SK-MEL-5 (cell line): ENCODE measurements at regions not wholly inside any gene's neighbourhood (a gene's known extent, or its start where the extent isn't known, plus 50 kb on each side); places are given as distances from the start of the nearest gene placed in this dataset.
A peak's percentile ranks its signal among the peaks of the same experiment; 100 is the strongest.

ENCODE experiments used
- DNase-seq: peaks from one replicate; pipeline ENCODE4 v3.0.0-alpha.2; 2016; ENCODE audit warnings: low read depth, low spot score
- in situ Hi-C: cut with HindIII; loops from 2 replicates; pipeline ENCODE4 v1.10.0; 2016; ENCODE audit warnings: low sequenced_read_pairs, high pct_unique_total_duplicates, low pct_unique_long_range_greater_than_20kb

GRCh38 chr4:28317221-28317620 is 1456.6 kb downstream of the STIM2 start:
- DNase-seq = no peak
- in situ Hi-C loops = no loop called here

DNA sequence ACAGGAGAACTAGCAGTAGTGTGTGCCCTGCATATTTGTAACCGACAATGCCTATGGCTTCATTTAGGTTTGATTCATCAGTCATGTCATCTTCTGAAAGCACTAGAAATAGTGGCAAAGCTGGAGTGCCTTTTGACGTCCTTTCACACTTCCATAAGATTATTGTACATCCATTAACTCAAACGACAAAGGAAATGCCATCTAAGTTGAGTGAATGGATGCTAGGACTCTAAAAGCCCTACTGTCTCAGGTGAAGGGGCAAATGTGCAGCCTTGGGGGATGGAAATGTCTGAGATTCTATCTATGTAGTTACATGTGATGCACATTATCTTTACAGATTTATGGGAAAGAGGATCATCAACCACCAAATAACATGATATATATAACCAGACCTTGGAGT is 1473.6 kb downstream of the STIM2 start:
- DNase-seq = no peak
- in situ Hi-C loops = no loop called here

GRCh38 chr4:28341784-28342183 is 1481.1 kb downstream of the STIM2 start:
- DNase-seq = no peak
- in situ Hi-C loops = no loop called here

GRCh38 chr4:28350485-28350884 is 1489.8 kb downstream of the STIM2 start:
- DNase-seq = no peak
- in situ Hi-C loops = no loop called here

- in situ Hi-C loops = no loop called here
- DNase-seq = no peak
Measured at GRCh38 chr4:28351102-28351501, 1490.5 kb downstream of the STIM2 start.

DNA sequence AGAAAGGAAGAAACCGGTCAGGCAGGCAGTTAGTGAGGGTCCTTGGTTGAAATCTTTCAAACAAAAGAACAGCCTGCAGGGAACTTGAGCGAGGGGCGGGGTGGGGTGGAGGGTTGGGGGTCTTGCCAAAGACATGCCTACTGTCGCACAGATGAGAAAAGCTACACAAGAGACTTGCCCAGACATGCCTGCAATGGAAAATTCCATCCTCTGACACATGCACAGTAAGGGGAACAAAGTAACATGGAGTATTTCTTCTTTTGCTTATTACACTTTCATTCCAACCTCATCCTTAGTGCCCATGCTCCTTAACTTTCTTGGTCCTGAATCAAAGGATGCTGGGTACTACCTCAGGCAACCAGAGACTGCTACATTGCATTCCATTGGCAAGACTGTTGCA is 1491.2 kb downstream of the STIM2 start:
- in situ Hi-C loops = no loop called here
- DNase-seq = no peak

DNA sequence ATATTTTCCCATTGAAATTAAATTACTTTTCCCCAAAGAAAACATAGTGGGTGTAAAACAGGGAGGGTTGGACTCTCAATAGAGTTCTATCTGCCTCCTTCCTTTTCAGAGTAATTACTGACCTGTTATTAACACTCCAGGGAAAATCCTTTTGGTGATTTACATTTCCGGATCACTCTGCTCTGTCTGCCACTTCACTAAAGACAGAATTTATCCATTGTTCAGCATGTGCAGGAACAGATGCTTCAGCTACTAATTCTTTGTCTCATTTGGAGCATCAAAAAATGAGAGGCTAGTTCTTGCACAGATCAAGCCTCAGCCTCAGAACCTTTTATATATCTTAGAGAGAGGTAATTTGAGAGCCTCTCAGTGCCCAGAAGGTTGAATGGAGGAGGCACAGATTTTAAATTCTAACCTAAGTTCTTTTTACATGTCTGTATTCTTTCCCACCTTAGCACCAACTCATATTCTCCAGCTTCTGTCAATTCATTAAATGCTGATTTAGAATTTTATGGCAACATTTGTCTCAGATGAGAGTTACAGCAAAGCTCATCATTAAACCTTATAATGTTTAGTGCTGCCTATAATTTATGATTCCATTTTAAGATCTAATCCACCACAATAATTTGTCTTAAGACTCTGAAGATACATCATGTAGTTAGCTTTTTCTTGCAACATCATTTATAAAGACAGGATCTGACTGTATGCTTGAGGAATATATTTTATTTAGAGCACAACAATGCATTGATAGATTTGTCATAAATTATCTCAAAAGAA is 1494.4 kb downstream of the STIM2 start:
- in situ Hi-C loops = no loop called here

GRCh38 chr4:28357990-28358389 is 1497.3 kb downstream of the STIM2 start:
- in situ Hi-C loops = no loop called here
- DNase-seq = peak; percentile 36

More for the DNA sequence above, 1494.4 kb downstream of the STIM2 start:
- no peak for DNase-seq

GRCh38 chr4:28358606-28359005 is 1498.0 kb downstream of the STIM2 start:
- in situ Hi-C loops = no loop called here
- no peak for DNase-seq

- no peak for DNase-seq
- in situ Hi-C loops = no loop called here
Measured at GRCh38 chr4:28360681-28361080, 1500.0 kb downstream of the STIM2 start.

DNA sequence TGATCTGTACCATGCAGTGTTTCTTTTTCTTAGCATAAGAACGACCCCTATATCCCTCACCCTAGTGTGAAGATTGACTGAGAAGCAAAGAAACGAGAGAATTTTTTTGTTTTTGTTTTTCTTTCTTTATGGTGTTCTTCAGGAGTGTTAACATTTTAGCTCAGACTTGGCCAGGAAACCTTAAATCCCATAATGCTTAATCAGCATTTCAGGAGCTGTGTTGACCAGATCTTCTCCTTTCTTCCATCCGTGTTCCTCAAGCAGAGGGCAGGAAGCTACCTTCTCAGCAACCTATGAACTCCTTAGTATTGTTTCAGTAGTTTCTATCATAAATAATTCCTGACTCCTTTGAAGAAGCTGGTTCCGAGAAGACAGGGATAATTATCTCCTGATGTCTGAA is 1501.5 kb downstream of the STIM2 start:
- in situ Hi-C loops = no loop called here
- no peak for DNase-seq

- in situ Hi-C loops = no loop called here
- DNase-seq = no peak
Measured at GRCh38 chr4:28369499-28369898, 1508.9 kb downstream of the STIM2 start.

DNA sequence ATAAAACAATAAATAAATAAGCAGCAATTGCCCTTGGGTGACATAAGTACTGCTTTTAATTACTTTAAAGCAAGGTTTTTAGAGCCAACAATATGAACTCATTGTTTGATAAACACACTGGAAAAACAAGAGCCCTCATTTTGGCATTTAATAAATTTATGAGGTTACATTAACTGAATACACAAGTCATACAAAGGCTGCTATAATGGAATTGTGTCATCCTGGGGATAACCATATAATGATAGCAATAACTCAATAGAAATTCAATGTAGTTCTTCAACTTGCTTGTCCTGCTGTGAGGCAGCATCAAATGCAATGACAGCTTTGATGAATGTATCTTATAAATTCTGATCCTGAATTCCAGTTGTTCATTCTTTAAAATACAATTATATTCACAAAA is 1512.5 kb downstream of the STIM2 start:
- in situ Hi-C loops = no loop called here
- DNase-seq = no peak

- in situ Hi-C loops = no loop called here
- DNase-seq = no peak
Measured at GRCh38 chr4:28373601-28374000, 1513.0 kb downstream of the STIM2 start.

- DNase-seq = peak; percentile 26
Measured at GRCh38 chr4:28378109-28378830, 1517.6 kb downstream of the STIM2 start.

GRCh38 chr4:28385801-28386200 is 1525.2 kb downstream of the STIM2 start:
- in situ Hi-C loops = no loop called here
- no peak for DNase-seq

More at GRCh38 chr4:28378109-28378830, 1517.6 kb downstream of the STIM2 start:
- in situ Hi-C loops = no loop called here

- no peak for DNase-seq
- in situ Hi-C loops = no loop called here
Measured at GRCh38 chr4:28386776-28387175, 1526.1 kb downstream of the STIM2 start.

DNA sequence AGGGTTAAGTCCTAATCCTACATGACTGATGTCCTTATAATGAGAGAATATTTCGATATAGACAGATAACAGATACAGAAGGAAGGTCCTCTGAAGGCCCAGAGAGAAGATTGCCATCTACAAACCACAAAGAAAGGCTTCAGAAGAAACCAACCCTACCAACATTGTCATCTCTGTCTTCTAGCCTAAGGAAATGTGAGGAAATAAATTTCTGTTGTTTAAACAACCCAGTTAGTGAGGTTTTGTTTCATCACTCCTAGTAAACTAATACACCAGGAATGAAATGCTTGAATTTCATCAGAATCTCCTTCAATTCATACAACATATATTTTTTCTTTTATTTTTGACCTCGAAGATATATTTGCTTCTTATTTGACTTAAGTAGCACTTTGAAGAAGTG is 1527.8 kb downstream of the STIM2 start:
- in situ Hi-C loops = no loop called here
- no peak for DNase-seq

GRCh38 chr4:28391877-28392276 is 1531.2 kb downstream of the STIM2 start:
- DNase-seq = no peak
- in situ Hi-C loops = no loop called here
